ENCODE measurements at regions not wholly inside any gene's neighbourhood (a gene's known extent, or its start where the extent isn't known, plus 50 kb on each side); places are given as distances from the start of the nearest gene placed in this dataset.

GRCh38 chr6:86848986-86849385, 88.3 kb upstream of the HTR1E start:
- H3K27ac ChIP-seq, result no peak overlapping the region
- TF ChIP-seq, protein P1, sequence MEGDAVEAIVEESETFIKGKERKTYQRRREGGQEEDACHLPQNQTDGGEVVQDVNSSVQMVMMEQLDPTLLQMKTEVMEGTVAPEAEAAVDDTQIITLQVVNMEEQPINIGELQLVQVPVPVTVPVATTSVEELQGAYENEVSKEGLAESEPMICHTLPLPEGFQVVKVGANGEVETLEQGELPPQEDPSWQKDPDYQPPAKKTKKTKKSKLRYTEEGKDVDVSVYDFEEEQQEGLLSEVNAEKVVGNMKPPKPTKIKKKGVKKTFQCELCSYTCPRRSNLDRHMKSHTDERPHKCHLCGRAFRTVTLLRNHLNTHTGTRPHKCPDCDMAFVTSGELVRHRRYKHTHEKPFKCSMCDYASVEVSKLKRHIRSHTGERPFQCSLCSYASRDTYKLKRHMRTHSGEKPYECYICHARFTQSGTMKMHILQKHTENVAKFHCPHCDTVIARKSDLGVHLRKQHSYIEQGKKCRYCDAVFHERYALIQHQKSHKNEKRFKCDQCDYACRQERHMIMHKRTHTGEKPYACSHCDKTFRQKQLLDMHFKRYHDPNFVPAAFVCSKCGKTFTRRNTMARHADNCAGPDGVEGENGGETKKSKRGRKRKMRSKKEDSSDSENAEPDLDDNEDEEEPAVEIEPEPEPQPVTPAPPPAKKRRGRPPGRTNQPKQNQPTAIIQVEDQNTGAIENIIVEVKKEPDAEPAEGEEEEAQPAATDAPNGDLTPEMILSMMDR (IDR thresholded peaks at IDR 0.05), result no peak
- TF ChIP-seq ZFX (IDR thresholded peaks at IDR 0.05; ENCODE audit: borderline replicate concordance), result no peak

DNA sequence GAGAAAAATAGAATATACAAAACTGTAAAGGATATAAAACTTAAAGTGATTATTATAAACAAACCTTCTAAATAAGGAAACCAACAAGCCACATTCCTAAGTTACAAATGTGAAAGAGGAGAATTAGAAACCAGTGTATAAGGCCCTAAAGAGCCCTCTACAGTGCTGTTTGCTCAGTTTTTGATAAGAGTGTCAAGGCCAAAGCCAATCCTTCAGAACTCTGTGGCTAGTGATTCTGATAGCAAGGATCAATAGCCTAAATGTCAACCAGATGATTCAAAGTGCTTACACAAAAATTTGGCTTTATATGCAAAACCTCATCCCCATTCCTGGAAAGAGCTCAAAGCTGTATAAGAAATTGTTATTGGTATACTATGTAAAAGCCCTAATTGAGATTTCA, 104.6 kb upstream of the HTR1E start:
- TF ChIP-seq, protein P1 (IDR thresholded peaks at IDR 0.05), result no peak
- TF ChIP-seq ZFX (IDR thresholded peaks at IDR 0.05; ENCODE audit: borderline replicate concordance), result no peak

GRCh38 chr6:86825436-86825835, 111.9 kb upstream of the HTR1E start:
- TF ChIP-seq, protein P1 (IDR thresholded peaks at IDR 0.05), result no peak
- TF ChIP-seq ZFX (IDR thresholded peaks at IDR 0.05; ENCODE audit: borderline replicate concordance), result no peak
- no peak overlapping the region for H3K27ac ChIP-seq

More for the DNA sequence above, 104.6 kb upstream of the HTR1E start:
- H3K27ac ChIP-seq, result no peak overlapping the region

DNA sequence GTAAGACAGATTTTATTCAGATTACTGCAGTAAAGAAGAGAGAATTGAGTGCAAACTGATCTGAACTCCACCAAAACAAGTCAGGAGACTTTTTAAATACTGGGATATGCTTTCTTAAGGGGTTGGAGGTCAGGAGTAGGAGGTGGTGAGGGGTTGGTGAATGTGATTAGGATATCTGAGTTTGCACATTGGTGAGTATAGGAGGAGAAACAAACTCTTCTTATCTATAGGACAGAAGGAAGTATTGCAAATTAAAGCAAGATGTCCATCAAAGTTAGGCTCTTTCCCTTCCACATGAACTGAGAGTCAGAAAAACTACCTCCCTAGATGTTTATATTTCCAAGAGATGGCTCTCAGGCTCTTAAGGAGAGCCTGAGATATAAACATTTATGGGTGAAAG, 114.6 kb upstream of the HTR1E start:
- TF ChIP-seq, protein P1 (IDR thresholded peaks at IDR 0.05), result no peak
- TF ChIP-seq ZFX (IDR thresholded peaks at IDR 0.05; ENCODE audit: borderline replicate concordance), result no peak
- H3K27ac ChIP-seq, result no peak overlapping the region

DNA sequence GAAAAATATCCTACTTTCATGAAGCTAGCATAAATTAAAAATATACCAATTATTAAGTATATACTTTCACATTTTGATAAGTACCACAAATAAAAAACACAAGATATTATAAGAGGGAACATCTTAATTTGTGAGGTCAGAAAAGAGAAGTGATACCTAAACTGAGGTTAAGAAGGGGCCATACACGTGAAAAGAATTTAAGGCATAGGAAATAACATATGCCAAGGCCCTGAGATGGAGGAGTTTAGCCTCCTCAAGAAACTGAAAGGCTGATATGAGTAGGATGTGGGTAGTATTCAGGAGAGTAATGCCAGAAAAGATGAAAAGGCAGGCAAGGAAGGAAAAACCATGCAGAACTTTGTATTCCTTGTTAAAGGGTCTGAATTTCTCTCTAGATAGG, 116.6 kb upstream of the HTR1E start:
- H3K27ac ChIP-seq, result no peak overlapping the region
- TF ChIP-seq ZFX (IDR thresholded peaks at IDR 0.05; ENCODE audit: borderline replicate concordance), result no peak
- TF ChIP-seq, protein P1 (IDR thresholded peaks at IDR 0.05), result no peak

DNA sequence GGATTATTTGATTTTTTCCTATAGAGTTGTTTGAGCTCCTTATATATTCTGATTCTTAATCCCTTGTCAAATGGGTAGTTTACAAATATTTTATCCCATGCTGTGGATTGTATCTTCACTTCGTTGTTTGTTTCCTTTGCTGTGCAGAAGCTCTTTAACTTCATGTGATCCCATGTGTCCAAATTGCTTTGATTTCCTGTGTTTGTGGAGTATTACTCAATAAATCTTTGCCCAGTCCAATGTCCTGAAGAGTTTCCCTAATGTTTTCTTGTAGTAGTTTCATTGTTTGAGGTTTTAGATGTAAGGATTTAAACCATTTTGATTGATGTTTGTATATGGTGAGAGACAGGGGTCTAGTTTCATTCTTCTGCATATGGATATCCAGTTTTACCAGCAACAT, 143.7 kb upstream of the HTR1E start:
- TF ChIP-seq, protein P1 (IDR thresholded peaks at IDR 0.05), result no peak
- no peak for TF ChIP-seq ZFX (IDR thresholded peaks at IDR 0.05; ENCODE audit: borderline replicate concordance)
- no peak overlapping the region for H3K27ac ChIP-seq

- TF ChIP-seq, protein P1 (IDR thresholded peaks at IDR 0.05), result no peak
- no peak for TF ChIP-seq ZFX (IDR thresholded peaks at IDR 0.05; ENCODE audit: borderline replicate concordance)
- no peak overlapping the region for H3K27ac ChIP-seq
Measured at GRCh38 chr6:86791476-86791875, 145.9 kb upstream of the HTR1E start.

All from 22Rv1 (cell line).